ENCODE measurements at regions not wholly inside any gene's neighbourhood (a gene's known extent, or its start where the extent isn't known, plus 50 kb on each side); places are given as distances from the start of the nearest gene placed in this dataset.

- TF ChIP-seq TAF1 (IDR thresholded peaks at IDR 0.05; ENCODE audit: borderline replicate concordance, low read depth, low read length) (no peak), POLR2A (IDR thresholded peaks at IDR 0.05; ENCODE audit: low read depth, low read length) (no peak)
Observed at GRCh38 chr11:28969832-28970231, 861.6 kb downstream of the METTL15 start.
